Coronary artery (tissue), 2 donors: ENCODE measurements at regions not wholly inside any gene's neighbourhood (a gene's known extent, or its start where the extent isn't known, plus 50 kb on each side); places are given as distances from the start of the nearest gene placed in this dataset.

Experiments used
- DNase-seq: peaks from one replicate; pipeline ENCODE4 v3.0.0-alpha.2; 2017; ENCODE audit warnings: low spot score
- H3K27ac ChIP-seq, 2 donors: fragments of 200-600 bp; sonication (generic); one replicate each; pipeline ENCODE4 v1.5.1; 2016 to 2019
- H3K4me3 ChIP-seq: fragments of 200-600 bp; sonication (generic); 2 replicates; pipeline ENCODE4 v1.5.1; 2016; ENCODE audit warnings: mild to moderate bottlenecking, moderate library complexity
- TF ChIP-seq, protein P1 (sequence below): fragments of 200-600 bp; sonication (generic); IDR thresholded peaks from one replicate; pipeline ENCODE4 v1.5.1; 2019; ENCODE audit warnings: antibody characterized with exemption

DNA sequence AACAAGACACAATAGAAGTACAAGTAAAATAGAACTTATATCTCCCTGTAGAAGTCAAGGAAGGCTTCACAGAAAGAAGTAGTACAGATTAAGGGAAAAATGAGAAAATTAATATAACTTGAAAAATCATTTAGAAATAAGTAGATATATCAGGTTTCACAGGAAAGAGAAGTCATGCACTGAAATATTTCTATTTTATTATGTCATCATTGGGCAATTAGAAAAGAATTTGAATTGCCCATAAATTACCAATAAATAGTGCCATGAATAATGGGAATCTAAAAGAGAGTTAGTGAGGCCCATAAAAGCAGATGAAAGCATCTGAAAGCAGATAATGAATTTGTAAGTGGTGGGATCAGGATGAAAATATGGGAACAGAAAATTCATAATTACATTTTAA is 1597.8 kb downstream of the PLA2G4A start:
- no peak overlapping the region for H3K4me3 ChIP-seq
- no peak for DNase-seq
- TF ChIP-seq, protein P1, sequence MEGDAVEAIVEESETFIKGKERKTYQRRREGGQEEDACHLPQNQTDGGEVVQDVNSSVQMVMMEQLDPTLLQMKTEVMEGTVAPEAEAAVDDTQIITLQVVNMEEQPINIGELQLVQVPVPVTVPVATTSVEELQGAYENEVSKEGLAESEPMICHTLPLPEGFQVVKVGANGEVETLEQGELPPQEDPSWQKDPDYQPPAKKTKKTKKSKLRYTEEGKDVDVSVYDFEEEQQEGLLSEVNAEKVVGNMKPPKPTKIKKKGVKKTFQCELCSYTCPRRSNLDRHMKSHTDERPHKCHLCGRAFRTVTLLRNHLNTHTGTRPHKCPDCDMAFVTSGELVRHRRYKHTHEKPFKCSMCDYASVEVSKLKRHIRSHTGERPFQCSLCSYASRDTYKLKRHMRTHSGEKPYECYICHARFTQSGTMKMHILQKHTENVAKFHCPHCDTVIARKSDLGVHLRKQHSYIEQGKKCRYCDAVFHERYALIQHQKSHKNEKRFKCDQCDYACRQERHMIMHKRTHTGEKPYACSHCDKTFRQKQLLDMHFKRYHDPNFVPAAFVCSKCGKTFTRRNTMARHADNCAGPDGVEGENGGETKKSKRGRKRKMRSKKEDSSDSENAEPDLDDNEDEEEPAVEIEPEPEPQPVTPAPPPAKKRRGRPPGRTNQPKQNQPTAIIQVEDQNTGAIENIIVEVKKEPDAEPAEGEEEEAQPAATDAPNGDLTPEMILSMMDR: no peak

DNA sequence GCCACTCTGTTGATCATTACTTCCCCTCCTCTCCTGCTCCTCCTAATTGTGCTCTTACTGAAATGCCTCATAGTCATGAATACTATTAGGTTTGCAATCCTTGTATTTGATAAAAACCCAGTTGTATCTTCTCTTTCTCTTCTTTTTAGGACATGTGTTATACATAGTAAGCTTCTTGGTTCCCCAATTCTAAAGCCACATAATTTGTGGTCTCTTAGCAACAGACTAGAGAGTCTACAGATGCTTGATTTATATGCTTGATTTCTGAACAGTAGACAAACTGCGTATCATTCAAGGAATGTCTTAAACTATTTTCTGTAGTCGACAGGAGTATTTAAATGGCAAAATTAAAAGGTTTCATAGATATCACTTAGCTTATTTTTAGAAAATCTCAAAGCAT is 1598.9 kb downstream of the PLA2G4A start:
- Histone ChIP-seq H3K4me3 (no peak overlapping the region), H3K27ac (no peak overlapping the region)
- DNase-seq: no peak
- TF ChIP-seq, protein P1: no peak

More for the DNA sequence above, 1597.8 kb downstream of the PLA2G4A start:
- H3K27ac ChIP-seq: no peak overlapping the region

DNA sequence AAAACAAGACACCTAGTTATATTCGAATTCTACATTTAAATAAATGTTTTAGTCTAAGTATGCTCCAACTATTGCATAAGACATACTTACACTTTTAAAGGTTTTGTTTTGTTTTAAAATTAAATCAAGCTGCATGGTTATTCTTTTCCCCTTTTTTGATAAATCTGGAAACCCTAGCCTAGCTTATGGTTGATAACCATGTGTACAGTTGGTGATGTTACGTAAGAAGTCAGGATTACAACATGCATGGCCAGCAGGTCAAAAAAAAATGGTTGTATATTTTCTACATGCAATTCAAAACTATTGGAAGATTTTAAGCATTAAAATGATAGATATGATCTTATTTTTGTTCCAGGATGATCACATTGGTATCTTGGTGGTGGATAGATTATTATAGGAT is 1600.6 kb downstream of the PLA2G4A start:
- TF ChIP-seq, protein P1: no peak
- DNase-seq: no peak
- no peak overlapping the region for H3K27ac ChIP-seq
- no peak overlapping the region for H3K4me3 ChIP-seq

DNA sequence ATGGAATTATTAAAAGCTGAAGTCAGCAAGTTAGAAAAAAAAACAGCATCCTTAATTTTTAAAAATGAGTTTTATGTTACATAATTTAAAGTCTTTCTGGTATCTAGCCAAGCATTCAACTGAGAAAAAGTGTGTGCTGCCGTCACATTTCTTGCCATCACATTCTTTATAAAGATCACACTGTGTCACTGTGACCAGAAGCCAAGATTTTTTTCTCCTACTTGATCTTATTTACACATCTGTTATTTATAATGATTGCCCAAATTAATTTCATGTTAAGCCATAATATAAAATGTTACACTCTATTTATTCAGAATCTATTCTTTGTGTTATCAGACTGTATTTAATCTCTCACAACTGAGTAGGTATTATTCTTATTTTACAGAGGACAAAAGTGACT is 1603.7 kb downstream of the PLA2G4A start:
- DNase-seq: no peak
- TF ChIP-seq, protein P1: no peak
- H3K4me3 ChIP-seq: no peak overlapping the region
- H3K27ac ChIP-seq: no peak overlapping the region

DNA sequence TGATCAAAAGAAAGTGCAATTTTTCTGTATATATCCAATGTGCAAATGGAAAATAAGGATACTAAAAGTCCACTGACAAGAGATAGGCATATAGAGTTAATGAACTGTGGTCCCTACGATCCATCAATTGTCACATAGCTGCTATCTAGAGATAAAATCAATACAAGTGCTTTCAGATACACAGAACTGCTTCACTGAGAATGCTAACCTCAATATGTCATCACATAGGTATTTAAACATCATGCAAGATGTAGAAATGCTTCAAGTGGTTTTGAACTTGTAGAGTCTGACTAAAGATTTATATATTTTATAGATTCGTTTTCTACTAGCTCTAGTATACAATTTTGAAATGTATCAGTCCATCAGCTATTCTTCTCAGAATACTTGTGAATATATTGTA is 1604.7 kb downstream of the PLA2G4A start:
- Histone ChIP-seq H3K27ac (no peak overlapping the region), H3K4me3 (no peak overlapping the region)
- no peak for DNase-seq
- TF ChIP-seq, protein P1: no peak

DNA sequence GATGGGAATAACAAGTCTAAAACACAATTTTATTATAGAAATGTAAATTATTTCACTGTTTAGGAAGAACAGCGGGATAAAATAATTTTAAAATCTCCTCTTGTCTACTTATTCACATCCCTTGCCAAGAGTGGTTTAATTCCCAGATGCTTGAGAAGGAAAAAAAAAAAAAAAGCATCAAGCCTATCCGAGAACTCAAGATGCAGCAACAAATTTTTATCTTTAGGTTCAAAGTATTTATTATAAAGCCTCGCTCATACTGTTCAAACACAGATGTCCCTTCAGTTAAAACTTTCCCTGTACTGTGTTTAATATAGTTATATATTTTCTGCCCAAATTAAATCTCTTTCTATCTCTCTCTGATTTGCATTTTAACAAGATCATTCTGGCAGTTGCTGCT is 1615.8 kb downstream of the PLA2G4A start:
- no peak overlapping the region for H3K27ac ChIP-seq
- TF ChIP-seq, protein P1: no peak
- H3K4me3 ChIP-seq: no peak overlapping the region

DNA sequence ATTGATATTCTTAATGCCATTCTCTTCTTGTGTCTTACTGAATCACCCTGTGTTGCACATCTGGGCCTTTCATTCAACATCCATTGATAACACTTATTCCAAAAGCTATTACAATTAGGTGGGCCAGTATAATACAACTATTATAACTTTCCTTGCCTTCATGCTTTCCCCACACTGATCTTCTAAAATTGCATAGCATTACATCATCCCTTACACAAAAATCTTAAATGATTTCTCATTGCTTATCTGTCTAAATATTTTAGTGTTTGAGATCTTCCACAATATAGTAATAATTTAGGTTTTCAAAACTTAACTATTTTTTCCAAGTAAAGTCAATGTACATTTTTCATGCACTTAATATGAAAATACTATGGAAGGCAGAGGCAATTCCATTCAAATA is 1634.1 kb downstream of the PLA2G4A start:
- no peak for DNase-seq
- TF ChIP-seq, protein P1: no peak
- H3K27ac ChIP-seq: no peak overlapping the region

More for the DNA sequence above, 1615.8 kb downstream of the PLA2G4A start:
- no peak for DNase-seq

More for the DNA sequence above, 1634.1 kb downstream of the PLA2G4A start:
- H3K4me3 ChIP-seq: no peak overlapping the region
